SK-N-SH treated with all-trans-retinoic acid at 6 μM for 48 hours (cell line): ENCODE measurements at regions not wholly inside any gene's neighbourhood (a gene's known extent, or its start where the extent isn't known, plus 50 kb on each side); places are given as distances from the start of the nearest gene placed in this dataset.
A peak's percentile ranks its signal among the peaks of the same experiment; 100 is the strongest.

ENCODE experiments used
- ATAC-seq: fragments of 200-7000 bp; cut with Tn5 transposase; 3 replicates; pipeline ENCODE4 v1.9.1; 2020; ENCODE audit warnings: mild to moderate bottlenecking, moderate library complexity
- BACH2 ChIP-seq: fragments of 250-450 bp; sonication (Bioruptor Pico); IDR thresholded peaks from 2 replicates; pipeline ENCODE4 v1.9.0; 2021; ENCODE audit warnings: mild to moderate bottlenecking, borderline replicate concordance
- CREB5 ChIP-seq: fragments of 250-450 bp; sonication (Bioruptor Pico); IDR thresholded peaks from 2 replicates; pipeline ENCODE4 v1.5.1; 2020; ENCODE audit warnings: low read depth, mild to moderate bottlenecking, moderate library complexity
- CSDC2 ChIP-seq: fragments of 250-450 bp; sonication (Bioruptor Pico); IDR thresholded peaks from 2 replicates; pipeline ENCODE4 v1.5.0; 2020; ENCODE audit warnings: mild to moderate bottlenecking, moderate library complexity
- CSRNP3 ChIP-seq: fragments of 250-450 bp; sonication (Bioruptor Pico); IDR thresholded peaks from 2 replicates; pipeline ENCODE4 v1.5.1; 2021; ENCODE audit warnings: mild to moderate bottlenecking, moderate library complexity
- ESRRG ChIP-seq: fragments of 250-450 bp; sonication (Bioruptor Pico); IDR thresholded peaks from 2 replicates; pipeline ENCODE4 v1.6.1; 2021; ENCODE audit warnings: mild to moderate bottlenecking
- OSR1 ChIP-seq: fragments of 250-450 bp; sonication (Bioruptor Pico); IDR thresholded peaks from 2 replicates; pipeline ENCODE4 v1.8.0; 2022; ENCODE audit warnings: moderate library complexity, mild to moderate bottlenecking, inconsistent platforms
- PATZ1 ChIP-seq: fragments of 250-450 bp; sonication (Bioruptor Pico); IDR thresholded peaks from 2 replicates; pipeline ENCODE4 v1.8.0; 2020; ENCODE audit warnings: mild to moderate bottlenecking, moderate library complexity, borderline replicate concordance
- PPARA ChIP-seq: fragments of 250-450 bp; sonication (Bioruptor Pico); IDR thresholded peaks from 2 replicates; pipeline ENCODE4 v1.5.0; 2020; ENCODE audit warnings: mild to moderate bottlenecking, borderline replicate concordance
- RARB ChIP-seq: fragments of 250-450 bp; sonication (Bioruptor Pico); IDR thresholded peaks from 2 replicates; pipeline ENCODE4 v1.8.0; 2021; ENCODE audit warnings: mild to moderate bottlenecking, moderate library complexity
- TCF4 ChIP-seq: fragments of 250-450 bp; sonication (Bioruptor Pico); IDR thresholded peaks from 2 replicates; pipeline ENCODE4 v1.8.0; 2021; ENCODE audit warnings: mild to moderate bottlenecking, moderate library complexity, borderline replicate concordance
- TSHZ2 ChIP-seq: fragments of 250-450 bp; sonication (Bioruptor Pico); IDR thresholded peaks from 2 replicates; pipeline ENCODE4 v1.5.0; 2020; ENCODE audit warnings: mild to moderate bottlenecking, moderate library complexity
- ZC3H10 ChIP-seq: fragments of 250-450 bp; sonication (Bioruptor Pico); IDR thresholded peaks from 2 replicates; pipeline ENCODE4 v1.5.1; 2021; ENCODE audit warnings: mild to moderate bottlenecking, moderate library complexity
- ZFP3 ChIP-seq: fragments of 250-450 bp; sonication (Bioruptor Pico); IDR thresholded peaks from 2 replicates; pipeline ENCODE4 v1.5.0; 2020; ENCODE audit warnings: mild to moderate bottlenecking, moderate library complexity
- ZNF565 ChIP-seq: fragments of 450-650 bp; formaldehyde crosslinking; conservative IDR thresholded peaks from 2 replicates; pipeline ENCODE4 v1.5.0; 2020; ENCODE audit warnings: low read depth, mild to moderate bottlenecking, moderate library complexity

GRCh38 chr1:22323846-22324504 lies 127.7 kb upstream of the ZBTB40 start:
- no peak for ATAC-seq
- TF ChIP-seq ZC3H10 (CRISPR knock-in tag), result no peak
- peak; percentile 41; the same call in 1 of the 2 replicates for TF ChIP-seq TCF4 (CRISPR knock-in tag)
- 0 out of 2 replicates have a peak, but pooled peaks have one; percentile 40 for TF ChIP-seq TSHZ2
- no peak for TF ChIP-seq CSRNP3

- ATAC-seq, result no peak
- TF ChIP-seq ESRRG (CRISPR knock-in tag), result no peak
- no peak for TF ChIP-seq CSRNP3
- TF ChIP-seq RARB, result no peak
- TF ChIP-seq PPARA, result no peak
- TF ChIP-seq OSR1 (CRISPR knock-in tag), result no peak
Observed at GRCh38 chr1:22325531-22326371, 125.9 kb upstream of the ZBTB40 start.

GRCh38 chr1:22326372-22326915 lies 125.2 kb upstream of the ZBTB40 start:
- no peak for ATAC-seq
- TF ChIP-seq ZFP3 (CRISPR knock-in tag) (no peak), CREB5 (CRISPR knock-in tag) (no peak)
- TF ChIP-seq, all 23 proteins: peak for 0

GRCh38 chr1:22326931-22327330 lies 124.7 kb upstream of the ZBTB40 start:
- no peak for ATAC-seq
- TF ChIP-seq CSDC2 (CRISPR knock-in tag) (no peak), PATZ1 (no peak), ZNF565 (no peak), CSRNP3 (no peak), BACH2 (CRISPR knock-in tag) (no peak), CREB5 (CRISPR knock-in tag) (no peak), TCF4 (CRISPR knock-in tag) (no peak), TSHZ2 (no peak)
